NB4 (cell line): ENCODE measurements at regions not wholly inside any gene's neighbourhood (a gene's known extent, or its start where the extent isn't known, plus 50 kb on each side); places are given as distances from the start of the nearest gene placed in this dataset.

Source experiments
- MYC ChIP-seq: IDR thresholded peaks from 2 replicates; pipeline ENCODE4 v1.6.1; 2011; ENCODE audit warnings: low read depth, low read length
- POLR2A ChIP-seq: IDR thresholded peaks from 2 replicates; pipeline ENCODE4 v1.6.1; 2011; ENCODE audit warnings: mild to moderate bottlenecking; ENCODE audit not compliant: insufficient read length; ENCODE audit errors: extremely low read depth
- TF ChIP-seq, protein P1 (sequence below): IDR thresholded peaks from one replicate; pipeline ENCODE4 v1.5.1; 2012; ENCODE audit warnings: low read depth, low read length
- TF ChIP-seq, protein P2 (sequence below): IDR thresholded peaks from 2 replicates; pipeline ENCODE4 v1.6.1; 2011; ENCODE audit warnings: low read depth, low read length

DNA sequence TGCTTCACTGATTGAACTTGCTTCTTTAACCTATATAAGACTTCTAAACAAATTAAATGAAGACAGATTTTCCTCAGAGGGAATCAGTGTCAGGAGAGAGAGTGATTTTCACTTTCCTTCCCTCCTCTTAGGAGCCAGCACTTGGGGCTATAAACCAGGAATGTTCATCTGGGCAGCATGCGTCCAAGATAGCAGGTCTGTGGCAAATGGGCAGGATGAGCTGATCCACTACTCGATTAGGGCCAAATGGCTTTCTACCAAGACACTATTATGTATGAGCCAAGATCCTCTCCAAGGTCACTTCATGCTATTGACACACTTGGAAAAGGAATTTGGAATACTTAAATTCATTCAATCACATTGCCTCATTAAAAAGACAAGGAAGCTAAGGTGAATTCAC, 203.9 kb upstream of the GRID2 start:
- TF ChIP-seq, protein P1, sequence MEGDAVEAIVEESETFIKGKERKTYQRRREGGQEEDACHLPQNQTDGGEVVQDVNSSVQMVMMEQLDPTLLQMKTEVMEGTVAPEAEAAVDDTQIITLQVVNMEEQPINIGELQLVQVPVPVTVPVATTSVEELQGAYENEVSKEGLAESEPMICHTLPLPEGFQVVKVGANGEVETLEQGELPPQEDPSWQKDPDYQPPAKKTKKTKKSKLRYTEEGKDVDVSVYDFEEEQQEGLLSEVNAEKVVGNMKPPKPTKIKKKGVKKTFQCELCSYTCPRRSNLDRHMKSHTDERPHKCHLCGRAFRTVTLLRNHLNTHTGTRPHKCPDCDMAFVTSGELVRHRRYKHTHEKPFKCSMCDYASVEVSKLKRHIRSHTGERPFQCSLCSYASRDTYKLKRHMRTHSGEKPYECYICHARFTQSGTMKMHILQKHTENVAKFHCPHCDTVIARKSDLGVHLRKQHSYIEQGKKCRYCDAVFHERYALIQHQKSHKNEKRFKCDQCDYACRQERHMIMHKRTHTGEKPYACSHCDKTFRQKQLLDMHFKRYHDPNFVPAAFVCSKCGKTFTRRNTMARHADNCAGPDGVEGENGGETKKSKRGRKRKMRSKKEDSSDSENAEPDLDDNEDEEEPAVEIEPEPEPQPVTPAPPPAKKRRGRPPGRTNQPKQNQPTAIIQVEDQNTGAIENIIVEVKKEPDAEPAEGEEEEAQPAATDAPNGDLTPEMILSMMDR: no peak
- TF ChIP-seq MYC (no peak), POLR2A (no peak)
- TF ChIP-seq, protein P2, sequence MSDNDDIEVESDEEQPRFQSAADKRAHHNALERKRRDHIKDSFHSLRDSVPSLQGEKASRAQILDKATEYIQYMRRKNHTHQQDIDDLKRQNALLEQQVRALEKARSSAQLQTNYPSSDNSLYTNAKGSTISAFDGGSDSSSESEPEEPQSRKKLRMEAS: no peak
